SK-N-SH (cell line): ENCODE measurements at regions not wholly inside any gene's neighbourhood (a gene's known extent, or its start where the extent isn't known, plus 50 kb on each side); places are given as distances from the start of the nearest gene placed in this dataset.

Source experiments
- CTCF ChIP-seq: fragments of 200-600 bp; sonication (generic); IDR thresholded peaks from 2 replicates; pipeline ENCODE4 v1.6.1; 2017; ENCODE audit warnings: antibody characterized with exemption, mild to moderate bottlenecking, moderate library complexity
- EP300 ChIP-seq, 2 experiments: IDR thresholded peaks; 2 replicates each; pipeline versions ENCODE4 v1.4.0 to v1.6.1; 2012; ENCODE audit warnings: borderline replicate concordance in 1 of 2, low read depth in 1 of 2, low read length in 1 of 2
- FOSL2 ChIP-seq: IDR thresholded peaks from 2 replicates; pipeline ENCODE4 v1.4.0; 2012; ENCODE audit warnings: low read depth, mild to moderate bottlenecking, moderate library complexity, borderline replicate concordance
- JUND ChIP-seq: IDR thresholded peaks from 2 replicates; pipeline ENCODE4 v1.4.0; 2012
- POLR2AphosphoS5 ChIP-seq: IDR thresholded peaks from 2 replicates; pipeline ENCODE4 v1.6.1; 2012; ENCODE audit warnings: low read depth, low read length
- RFX5 ChIP-seq: IDR thresholded peaks from 2 replicates; pipeline ENCODE4 v1.6.1; 2012; ENCODE audit warnings: mild to moderate bottlenecking, improper control_type of control experiment, low read length
- SIN3A ChIP-seq: IDR thresholded peaks from 2 replicates; pipeline ENCODE4 v1.6.1; 2012; ENCODE audit warnings: low read depth, mild to moderate bottlenecking, low read length, moderate library complexity, borderline replicate concordance
- TAF1 ChIP-seq: IDR thresholded peaks from 2 replicates; pipeline ENCODE4 v1.6.1; 2012; ENCODE audit warnings: low read depth, mild to moderate bottlenecking, low read length, moderate library complexity, borderline replicate concordance
- TCF12 ChIP-seq: IDR thresholded peaks from 2 replicates; pipeline ENCODE4 v1.4.0; 2012
- TF ChIP-seq, protein P1 (sequence below): fragments of 150-350 bp; IDR thresholded peaks from 2 replicates; pipeline ENCODE4 v1.6.1; 2017; ENCODE audit warnings: antibody characterized with exemption, low read length, low read depth, borderline replicate concordance
- TF ChIP-seq, protein P2 (sequence below): IDR thresholded peaks from 2 replicates; pipeline ENCODE4 v1.4.0; 2012; ENCODE audit warnings: low read depth

- no peak for TF ChIP-seq CTCF
- TF ChIP-seq TCF12 = no peak
- TF ChIP-seq, protein P1, sequence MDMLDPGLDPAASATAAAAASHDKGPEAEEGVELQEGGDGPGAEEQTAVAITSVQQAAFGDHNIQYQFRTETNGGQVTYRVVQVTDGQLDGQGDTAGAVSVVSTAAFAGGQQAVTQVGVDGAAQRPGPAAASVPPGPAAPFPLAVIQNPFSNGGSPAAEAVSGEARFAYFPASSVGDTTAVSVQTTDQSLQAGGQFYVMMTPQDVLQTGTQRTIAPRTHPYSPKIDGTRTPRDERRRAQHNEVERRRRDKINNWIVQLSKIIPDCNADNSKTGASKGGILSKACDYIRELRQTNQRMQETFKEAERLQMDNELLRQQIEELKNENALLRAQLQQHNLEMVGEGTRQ = no peak
- no peak for TF ChIP-seq SIN3A
- no peak for TF ChIP-seq TAF1
- TF ChIP-seq POLR2AphosphoS5 = no peak
- TF ChIP-seq, protein P2, sequence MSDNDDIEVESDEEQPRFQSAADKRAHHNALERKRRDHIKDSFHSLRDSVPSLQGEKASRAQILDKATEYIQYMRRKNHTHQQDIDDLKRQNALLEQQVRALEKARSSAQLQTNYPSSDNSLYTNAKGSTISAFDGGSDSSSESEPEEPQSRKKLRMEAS = no peak
- TF ChIP-seq EP300 (IDR thresholded peaks at IDR 0.05; ENCODE audit: borderline replicate concordance in 1 of 2, low read depth in 1 of 2, low read length in 1 of 2) = no peak
- TF ChIP-seq FOSL2 = no peak
- no peak for TF ChIP-seq RFX5
- no peak for TF ChIP-seq JUND
Measured at GRCh38 chr18:10217211-10217610, 237.2 kb upstream of the APCDD1 start.
